PC-3 (cell line): ENCODE measurements at regions not wholly inside any gene's neighbourhood (a gene's known extent, or its start where the extent isn't known, plus 50 kb on each side); places are given as distances from the start of the nearest gene placed in this dataset.

Source experiments
- CTCF ChIP-seq: fragments of 300-600 bp; sonication (generic); conservative IDR thresholded peaks from 2 replicates; pipeline ENCODE4 v1.5.1; 2017; ENCODE audit warnings: antibody characterized with exemption, low read depth, mild to moderate bottlenecking, low read length
- EZH2 ChIP-seq: fragments of 300-600 bp; sonication (generic); IDR thresholded peaks from one replicate; pipeline ENCODE4 v1.6.1; 2017; ENCODE audit warnings: antibody characterized with exemption, mild to moderate bottlenecking, low read length; ENCODE audit not compliant: unreplicated experiment
- EZH2phosphoT487 ChIP-seq: fragments of 300-600 bp; sonication (generic); IDR thresholded peaks from 2 replicates; pipeline ENCODE4 v1.6.1; 2018; ENCODE audit warnings: mild to moderate bottlenecking, antibody characterized with exemption, low read length, borderline replicate concordance

DNA sequence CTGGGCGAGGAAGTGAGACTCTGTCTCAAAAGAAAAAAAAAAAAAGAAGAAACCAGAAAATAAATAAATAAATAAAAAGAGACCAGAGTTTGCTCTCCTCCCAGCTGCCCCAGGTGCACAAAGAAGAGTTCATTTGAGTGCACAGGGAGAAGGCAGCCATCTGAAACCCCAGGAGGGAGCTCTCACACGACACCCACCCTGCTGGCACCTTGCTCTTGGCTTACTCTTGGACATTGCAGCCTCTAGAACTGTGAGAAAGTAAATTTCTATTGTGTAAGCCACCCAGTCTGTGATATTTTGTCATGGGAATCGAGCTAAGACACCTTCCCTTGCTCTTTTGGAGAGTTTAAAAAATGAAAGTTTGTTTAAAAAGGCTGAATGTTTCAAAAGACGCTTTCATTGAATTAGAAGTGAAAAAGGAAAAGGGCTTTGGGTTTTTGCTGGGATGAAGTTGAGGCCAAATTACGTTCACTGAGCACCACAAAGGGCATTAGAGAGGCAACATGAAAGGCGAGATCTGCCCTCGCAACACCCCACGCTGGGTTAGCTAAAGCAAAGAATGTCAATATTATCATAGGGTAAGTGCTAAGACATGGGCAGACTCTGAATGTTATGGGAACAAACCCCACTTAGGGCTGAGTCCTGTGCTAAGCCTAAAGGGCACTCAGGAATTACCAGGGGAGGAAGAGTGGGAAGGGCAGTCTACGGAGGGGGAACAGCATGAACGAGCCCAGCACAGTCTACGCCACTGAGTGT is 128.9 kb upstream of the RIOK3 start:
- no peak for TF ChIP-seq CTCF
- no peak for TF ChIP-seq EZH2
- no peak for TF ChIP-seq EZH2phosphoT487
